Limb (tissue), 2 donors: ENCODE measurements at regions not wholly inside any gene's neighbourhood (a gene's known extent, or its start where the extent isn't known, plus 50 kb on each side); places are given as distances from the start of the nearest gene placed in this dataset.
"Not testable (repeated sequence)": the region's sequence is repeated elsewhere in the genome, so short reads cannot be mapped to it uniquely, and the experiment has no call there.

Experiments
- DNase-seq, 2 donors: peaks; one replicate each; pipeline ENCODE4 v3.0.0-alpha.2; 2016; ENCODE audit errors: extremely low spot score in 2 of 2

- no peak for DNase-seq
These were observed 476.4 kb downstream of the KIF4B start for GRCh38 chr5:155489949-155490348.

- DNase-seq = no peak
These were observed 478.6 kb downstream of the KIF4B start for GRCh38 chr5:155492191-155492590.

- no peak for DNase-seq
These were observed 491.1 kb downstream of the KIF4B start for GRCh38 chr5:155504606-155505005.

GRCh38 chr5:155507363-155507762 is 493.8 kb downstream of the KIF4B start:
- DNase-seq = no peak

GRCh38 chr5:155508673-155509072 is 495.1 kb downstream of the KIF4B start:
- no peak for DNase-seq

GRCh38 chr5:155512329-155512728 is 498.8 kb downstream of the KIF4B start:
- DNase-seq = no peak

- no peak for DNase-seq
These were observed 500.6 kb downstream of the KIF4B start for GRCh38 chr5:155514105-155514563.

GRCh38 chr5:155522540-155522939 is 509.0 kb downstream of the KIF4B start:
- no peak for DNase-seq

GRCh38 chr5:155529362-155529761 is 515.8 kb downstream of the KIF4B start:
- no peak for DNase-seq

- no peak for DNase-seq
These were observed 516.5 kb downstream of the KIF4B start for GRCh38 chr5:155530046-155530445.

- no peak for DNase-seq
These were observed 519.2 kb downstream of the KIF4B start for GRCh38 chr5:155532621-155533311.

GRCh38 chr5:155540000-155540595 is 526.5 kb downstream of the KIF4B start:
- no peak for DNase-seq

- no peak for DNase-seq
These were observed 532.5 kb downstream of the KIF4B start for GRCh38 chr5:155546075-155546474.

- DNase-seq = no peak
These were observed 540.9 kb downstream of the KIF4B start for GRCh38 chr5:155554500-155554899.

GRCh38 chr5:155556222-155556621 is 542.7 kb downstream of the KIF4B start:
- no peak for DNase-seq

- no peak for DNase-seq
These were observed 543.1 kb downstream of the KIF4B start for GRCh38 chr5:155556700-155557099.

- DNase-seq = no peak
These were observed 548.6 kb downstream of the KIF4B start for GRCh38 chr5:155562158-155562557.

GRCh38 chr5:155564541-155564940 is 551.0 kb downstream of the KIF4B start:
- DNase-seq = no peak

GRCh38 chr5:155575861-155576260 is 562.3 kb downstream of the KIF4B start:
- no peak for DNase-seq

GRCh38 chr5:155586808-155587207 is 573.3 kb downstream of the KIF4B start:
- not testable (repeated sequence) for DNase-seq

- no peak for DNase-seq
These were observed 573.9 kb downstream of the KIF4B start for GRCh38 chr5:155587458-155587857.

- DNase-seq = no peak
These were observed 577.7 kb downstream of the KIF4B start for GRCh38 chr5:155591273-155591672.

GRCh38 chr5:155594270-155594669 is 580.7 kb downstream of the KIF4B start:
- DNase-seq = no peak
